ENCODE measurements at regions not wholly inside any gene's neighbourhood (a gene's known extent, or its start where the extent isn't known, plus 50 kb on each side); places are given as distances from the start of the nearest gene placed in this dataset.

DNA sequence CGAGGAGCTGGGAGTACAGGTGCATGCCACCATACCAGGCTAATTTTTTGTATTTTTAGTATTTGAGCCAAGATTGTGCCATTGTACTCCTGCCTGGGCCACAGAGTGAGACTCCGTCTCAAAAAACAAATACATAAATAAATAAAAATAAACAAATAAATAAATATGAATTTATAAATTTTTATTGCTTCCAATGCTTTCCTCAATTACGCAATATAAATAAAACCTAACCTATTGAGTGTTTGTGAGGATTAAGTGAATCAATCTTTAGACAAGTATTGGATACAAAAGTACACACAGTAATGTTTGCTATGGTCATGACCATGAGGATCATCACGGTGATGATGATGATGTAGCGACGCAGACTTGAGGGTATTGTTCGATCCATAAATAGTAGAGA lies 257.4 kb downstream of the ASXL3 start:
- Histone ChIP-seq H3K4me1 (ENCODE audit: control insufficient read depth, insufficient read depth, low read depth, low read length) (no peaks in the 10 kb centered on the region), H3K9ac (ENCODE audit: low read length) (no peak overlapping the region), H3K23ac (ENCODE audit: low read length in 2 of 2) (no peak overlapping the region), H2BK15ac (ENCODE audit: low read depth, poor library complexity, severe bottlenecking) (no peak overlapping the region), H3K4me2 (ENCODE audit: low read length, poor library complexity, severe bottlenecking) (no peak overlapping the region), H2BK120ac (ENCODE audit: low read depth, low read length) (no peak overlapping the region), H4K8ac (ENCODE audit: low read length) (no peak overlapping the region), H2BK5ac (ENCODE audit: low read depth, low read length, poor library complexity, severe bottlenecking) (no peak overlapping the region), H3K79me1 (replicated peaks; ENCODE audit: low read length, poor library complexity, severe bottlenecking) (no peaks in the 10 kb centered on the region), H3K4me3 (ENCODE audit: insufficient read depth in 1 of 2, low read depth in 1 of 2, low read length in 2 of 2) (no peak overlapping the region), H3K36me3 (ENCODE audit: control insufficient read depth in 1 of 2, insufficient read depth in 2 of 2, low read depth in 1 of 2, low read length in 2 of 2) (no peaks in the 10 kb centered on the region), H2AK5ac (ENCODE audit: low read length, severe bottlenecking) (no peak overlapping the region), H2AFZ (ENCODE audit: low read depth, low read length) (no peak overlapping the region), H3K27me3 (ENCODE audit: control insufficient read depth in 1 of 2, insufficient read depth in 1 of 2, low read length in 2 of 2) (no peaks in the 10 kb centered on the region), H3K18ac (ENCODE audit: low read depth in 1 of 2, low read length in 2 of 2) (no peak overlapping the region), H3K9me3 (ENCODE audit: control insufficient read depth, low read length) (peaks cover 30% of the 10 kb centered on the region), H4K91ac (ENCODE audit: low read length) (no peak overlapping the region), H3K4ac (ENCODE audit: low read depth in 1 of 2, low read length in 2 of 2) (no peak overlapping the region), H3K27ac (ENCODE audit: low read length, poor library complexity, severe bottlenecking) (no peak overlapping the region), H2BK12ac (ENCODE audit: low read length in 2 of 2) (no peak overlapping the region), H3K14ac (ENCODE audit: low read length in 2 of 2) (no peak overlapping the region)
- no peak for DNase-seq
- 98% methylated on average over 4 of the region's 7 CpGs for WGBS

DNA sequence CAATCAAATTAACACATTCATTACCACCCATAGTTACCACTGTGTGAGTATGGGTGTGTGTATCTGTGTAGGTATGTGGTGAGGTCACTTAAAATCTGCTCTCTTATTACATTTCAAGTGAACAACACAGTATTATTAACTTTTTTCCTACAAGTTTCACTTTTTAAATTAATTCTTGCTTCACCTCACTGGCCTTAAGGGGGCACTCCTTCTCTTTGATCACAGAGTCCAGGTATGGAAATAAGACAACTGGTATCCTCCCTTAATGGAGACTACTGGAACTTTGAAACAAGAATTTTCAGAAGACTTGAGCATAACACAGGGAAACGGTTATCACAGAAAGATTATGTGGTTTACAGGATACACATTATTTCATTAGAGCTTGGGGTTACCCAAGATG lies 255.8 kb downstream of the ASXL3 start:
- H3K9me3 ChIP-seq (ENCODE audit: control insufficient read depth, low read length) = peaks cover 43% of the 10 kb centered on the region

DNA sequence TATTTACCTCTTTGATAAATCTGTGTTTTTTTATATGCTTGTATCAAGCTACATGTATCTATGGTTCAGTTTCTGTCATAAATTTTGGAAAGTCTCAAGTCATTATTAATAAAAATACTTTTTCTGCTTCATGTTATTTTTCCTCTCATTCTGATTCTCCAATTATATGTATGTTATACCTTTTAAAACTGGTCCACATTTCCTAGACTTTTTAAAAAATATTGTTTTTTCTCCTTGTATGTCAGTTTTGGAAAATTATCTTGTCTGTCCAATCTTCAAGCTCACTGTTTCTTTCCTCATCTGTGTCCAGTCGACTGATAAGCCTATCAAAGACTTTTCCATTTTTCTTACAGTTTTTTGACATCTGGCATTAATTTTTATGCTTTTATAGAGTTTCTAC lies 253.4 kb downstream of the ASXL3 start:
- WGBS = no CpG with 5 or more reads among the region's 1 CpG
- H3K79me1 ChIP-seq (replicated peaks; ENCODE audit: low read length, poor library complexity, severe bottlenecking) = no peaks in the 10 kb centered on the region
- H3K27me3 ChIP-seq (ENCODE audit: control insufficient read depth in 1 of 2, insufficient read depth in 1 of 2, low read length in 2 of 2) = no peaks in the 10 kb centered on the region
- H3K4me3 ChIP-seq (ENCODE audit: insufficient read depth in 1 of 2, low read depth in 1 of 2, low read length in 2 of 2) = no peak overlapping the region
- no peak overlapping the region for H4K91ac ChIP-seq (ENCODE audit: low read length)
- no peak overlapping the region for H3K23ac ChIP-seq (ENCODE audit: low read length in 2 of 2)
- H3K27ac ChIP-seq (ENCODE audit: low read length, poor library complexity, severe bottlenecking) = no peak overlapping the region
- H2AFZ ChIP-seq (ENCODE audit: low read depth, low read length) = no peak overlapping the region
- no peak overlapping the region for H3K9ac ChIP-seq (ENCODE audit: low read length)
- H4K8ac ChIP-seq (ENCODE audit: low read length) = no peak overlapping the region
- H2BK5ac ChIP-seq (ENCODE audit: low read depth, low read length, poor library complexity, severe bottlenecking) = no peak overlapping the region
- H2AK5ac ChIP-seq (ENCODE audit: low read length, severe bottlenecking) = no peak overlapping the region
- H3K18ac ChIP-seq (ENCODE audit: low read depth in 1 of 2, low read length in 2 of 2) = no peak overlapping the region
- no peaks in the 10 kb centered on the region for H3K36me3 ChIP-seq (ENCODE audit: control insufficient read depth in 1 of 2, insufficient read depth in 2 of 2, low read depth in 1 of 2, low read length in 2 of 2)
- H3K9me3 ChIP-seq (ENCODE audit: control insufficient read depth, low read length) = peaks cover 43% of the 10 kb centered on the region
- no peak overlapping the region for H2BK12ac ChIP-seq (ENCODE audit: low read length in 2 of 2)
- no peaks in the 10 kb centered on the region for H3K4me1 ChIP-seq (ENCODE audit: control insufficient read depth, insufficient read depth, low read depth, low read length)
- no peak overlapping the region for H3K14ac ChIP-seq (ENCODE audit: low read length in 2 of 2)
- peak; percentile 1 for DNase-seq
- H2BK120ac ChIP-seq (ENCODE audit: low read depth, low read length) = no peak overlapping the region
- H3K4ac ChIP-seq (ENCODE audit: low read depth in 1 of 2, low read length in 2 of 2) = no peak overlapping the region
- H3K4me2 ChIP-seq (ENCODE audit: low read length, poor library complexity, severe bottlenecking) = no peak overlapping the region
- H2BK15ac ChIP-seq (ENCODE audit: low read depth, poor library complexity, severe bottlenecking) = no peak overlapping the region

More for the DNA sequence above, 255.8 kb downstream of the ASXL3 start:
- Histone ChIP-seq H2BK15ac (ENCODE audit: low read depth, poor library complexity, severe bottlenecking) (no peak overlapping the region), H4K8ac (ENCODE audit: low read length) (no peak overlapping the region), H3K4ac (ENCODE audit: low read depth in 1 of 2, low read length in 2 of 2) (no peak overlapping the region), H2AFZ (ENCODE audit: low read depth, low read length) (no peak overlapping the region), H3K27me3 (ENCODE audit: control insufficient read depth in 1 of 2, insufficient read depth in 1 of 2, low read length in 2 of 2) (no peaks in the 10 kb centered on the region), H3K4me2 (ENCODE audit: low read length, poor library complexity, severe bottlenecking) (no peak overlapping the region), H3K4me3 (ENCODE audit: insufficient read depth in 1 of 2, low read depth in 1 of 2, low read length in 2 of 2) (no peak overlapping the region), H3K18ac (ENCODE audit: low read depth in 1 of 2, low read length in 2 of 2) (no peak overlapping the region), H3K36me3 (ENCODE audit: control insufficient read depth in 1 of 2, insufficient read depth in 2 of 2, low read depth in 1 of 2, low read length in 2 of 2) (no peaks in the 10 kb centered on the region), H2AK5ac (ENCODE audit: low read length, severe bottlenecking) (no peak overlapping the region), H3K4me1 (ENCODE audit: control insufficient read depth, insufficient read depth, low read depth, low read length) (no peaks in the 10 kb centered on the region), H2BK120ac (ENCODE audit: low read depth, low read length) (no peak overlapping the region), H3K9ac (ENCODE audit: low read length) (no peak overlapping the region), H3K27ac (ENCODE audit: low read length, poor library complexity, severe bottlenecking) (no peak overlapping the region), H3K23ac (ENCODE audit: low read length in 2 of 2) (no peak overlapping the region), H2BK5ac (ENCODE audit: low read depth, low read length, poor library complexity, severe bottlenecking) (no peak overlapping the region), H3K79me1 (replicated peaks; ENCODE audit: low read length, poor library complexity, severe bottlenecking) (no peaks in the 10 kb centered on the region), H4K91ac (ENCODE audit: low read length) (no peak overlapping the region), H2BK12ac (ENCODE audit: low read length in 2 of 2) (no peak overlapping the region), H3K14ac (ENCODE audit: low read length in 2 of 2) (no peak overlapping the region)
- no CpG with 5 or more reads among the region's 1 CpG for WGBS
- no peak for DNase-seq

DNA sequence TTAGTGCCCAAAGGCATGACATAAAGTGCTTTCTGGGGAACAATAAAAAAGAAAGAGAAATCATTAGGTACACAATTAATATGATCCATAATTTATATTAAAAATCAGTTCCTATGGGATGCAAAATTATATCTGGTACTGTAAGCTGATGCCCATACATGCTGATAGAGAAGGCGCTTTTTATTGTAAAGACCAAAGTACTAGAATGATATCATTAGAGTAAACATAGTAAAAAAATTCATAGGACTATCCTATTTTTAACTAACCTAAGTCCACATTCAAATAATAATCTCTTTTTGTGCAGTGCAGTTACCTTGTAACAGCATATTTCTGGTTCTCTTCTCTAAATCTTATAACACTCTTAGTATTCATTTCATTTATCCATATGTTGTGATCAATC lies 252.2 kb downstream of the ASXL3 start:
- Histone ChIP-seq H2AK5ac (ENCODE audit: low read length, severe bottlenecking) (no peak overlapping the region), H3K27me3 (ENCODE audit: control insufficient read depth in 1 of 2, insufficient read depth in 1 of 2, low read length in 2 of 2) (no peaks in the 10 kb centered on the region), H3K4me1 (ENCODE audit: control insufficient read depth, insufficient read depth, low read depth, low read length) (no peaks in the 10 kb centered on the region), H3K4me3 (ENCODE audit: insufficient read depth in 1 of 2, low read depth in 1 of 2, low read length in 2 of 2) (no peak overlapping the region), H3K23ac (ENCODE audit: low read length in 2 of 2) (no peak overlapping the region), H3K79me1 (replicated peaks; ENCODE audit: low read length, poor library complexity, severe bottlenecking) (no peaks in the 10 kb centered on the region), H2AFZ (ENCODE audit: low read depth, low read length) (no peak overlapping the region), H3K4ac (ENCODE audit: low read depth in 1 of 2, low read length in 2 of 2) (no peak overlapping the region), H3K36me3 (ENCODE audit: control insufficient read depth in 1 of 2, insufficient read depth in 2 of 2, low read depth in 1 of 2, low read length in 2 of 2) (no peaks in the 10 kb centered on the region), H4K8ac (ENCODE audit: low read length) (no peak overlapping the region), H3K18ac (ENCODE audit: low read depth in 1 of 2, low read length in 2 of 2) (no peak overlapping the region), H2BK15ac (ENCODE audit: low read depth, poor library complexity, severe bottlenecking) (no peak overlapping the region), H2BK5ac (ENCODE audit: low read depth, low read length, poor library complexity, severe bottlenecking) (no peak overlapping the region), H3K27ac (ENCODE audit: low read length, poor library complexity, severe bottlenecking) (no peak overlapping the region), H4K91ac (ENCODE audit: low read length) (no peak overlapping the region), H2BK120ac (ENCODE audit: low read depth, low read length) (no peak overlapping the region), H3K14ac (ENCODE audit: low read length in 2 of 2) (no peak overlapping the region), H3K4me2 (ENCODE audit: low read length, poor library complexity, severe bottlenecking) (no peak overlapping the region), H2BK12ac (ENCODE audit: low read length in 2 of 2) (no peak overlapping the region), H3K9me3 (ENCODE audit: control insufficient read depth, low read length) (peaks cover 43% of the 10 kb centered on the region), H3K9ac (ENCODE audit: low read length) (no peak overlapping the region)
- DNase-seq = no peak
- no CpG with 5 or more reads among the region's 1 CpG for WGBS

All from mesenchymal stem cell (in vitro differentiated cells and primary cell).